HG02840 (cell line): ENCODE measurements at regions not wholly inside any gene's neighbourhood (a gene's known extent, or its start where the extent isn't known, plus 50 kb on each side); places are given as distances from the start of the nearest gene placed in this dataset.
"Not testable (repeated sequence)": the region's sequence is repeated elsewhere in the genome, so short reads cannot be mapped to it uniquely, and the experiment has no call there.

Experiments used
- ATAC-seq: cut with Tn5 transposase; IDR thresholded peaks from one replicate; pipeline ENCODE4 v1.9.1; 2021; ENCODE audit warnings: mild to moderate bottlenecking, moderate library complexity, moderate number of reproducible peaks; ENCODE audit not compliant: unreplicated experiment, low FRiP score

- no peak for ATAC-seq
Observed at GRCh38 chr5:40235471-40236400, 444.0 kb upstream of the PTGER4 start.

- no peak for ATAC-seq
Observed at GRCh38 chr5:40233268-40233667, 446.4 kb upstream of the PTGER4 start.

GRCh38 chr5:40227931-40228330 is 451.8 kb upstream of the PTGER4 start:
- no peak for ATAC-seq

- no peak for ATAC-seq
Observed at GRCh38 chr5:40227366-40227765, 452.3 kb upstream of the PTGER4 start.

- ATAC-seq: no peak
Observed at GRCh38 chr5:40226906-40227305, 452.8 kb upstream of the PTGER4 start.

GRCh38 chr5:40225147-40225546 is 454.6 kb upstream of the PTGER4 start:
- ATAC-seq: not testable (repeated sequence)

GRCh38 chr5:40224421-40224820 is 455.3 kb upstream of the PTGER4 start:
- ATAC-seq: no peak

GRCh38 chr5:40223884-40224402 is 455.8 kb upstream of the PTGER4 start:
- peak; percentile 71 for ATAC-seq

GRCh38 chr5:40221796-40222195 is 457.9 kb upstream of the PTGER4 start:
- no peak for ATAC-seq

GRCh38 chr5:40221255-40221654 is 458.5 kb upstream of the PTGER4 start:
- no peak for ATAC-seq

GRCh38 chr5:40220260-40220659 is 459.5 kb upstream of the PTGER4 start:
- ATAC-seq: no peak

- ATAC-seq: no peak
Observed at GRCh38 chr5:40217553-40217952, 462.2 kb upstream of the PTGER4 start.

GRCh38 chr5:40210694-40211093 is 469.0 kb upstream of the PTGER4 start:
- ATAC-seq: no peak

GRCh38 chr5:40206030-40206429 is 473.7 kb upstream of the PTGER4 start:
- ATAC-seq: no peak

GRCh38 chr5:40204144-40204543 is 475.6 kb upstream of the PTGER4 start:
- no peak for ATAC-seq

- ATAC-seq: no peak
Observed at GRCh38 chr5:40202814-40203440, 476.8 kb upstream of the PTGER4 start.

GRCh38 chr5:40198736-40199135 is 481.0 kb upstream of the PTGER4 start:
- ATAC-seq: no peak

- ATAC-seq: not testable (repeated sequence)
Observed at GRCh38 chr5:40195574-40195973, 484.1 kb upstream of the PTGER4 start.

- ATAC-seq: no peak
Observed at GRCh38 chr5:40191150-40191549, 488.6 kb upstream of the PTGER4 start.

GRCh38 chr5:40172721-40173120 is 507.0 kb upstream of the PTGER4 start:
- ATAC-seq: no peak

- no peak for ATAC-seq
Observed at GRCh38 chr5:40171971-40172370, 507.7 kb upstream of the PTGER4 start.

GRCh38 chr5:40167283-40167682 is 512.4 kb upstream of the PTGER4 start:
- no peak for ATAC-seq
